Neural progenitor cell (in vitro differentiated cells): ENCODE measurements at regions not wholly inside any gene's neighbourhood (a gene's known extent, or its start where the extent isn't known, plus 50 kb on each side); places are given as distances from the start of the nearest gene placed in this dataset.
A peak's percentile ranks its signal among the peaks of the same experiment; 100 is the strongest.
"Not testable (repeated sequence)": the region's sequence is repeated elsewhere in the genome, so short reads cannot be mapped to it uniquely, and the experiment has no call there.

Source experiments
- DNase-seq: peaks from one replicate; pipeline ENCODE4 v3.0.0-alpha.2; 2016; ENCODE audit warnings: low spot score
- H2AFZ ChIP-seq: fragments of 200-600 bp; sonication (generic); replicated peaks from 2 replicates; pipeline ENCODE4 v1.6.1; 2016; ENCODE audit warnings: antibody characterized with exemption
- H3F3A ChIP-seq: fragments of 200-600 bp; sonication (generic); 2 replicates; pipeline ENCODE4 v1.6.1; 2016; ENCODE audit warnings: antibody characterized with exemption, low read depth
- H3K27ac ChIP-seq: fragments of 200-600 bp; sonication (generic); 2 replicates; pipeline ENCODE4 v1.5.1; 2016; ENCODE audit warnings: mild to moderate bottlenecking
- H3K27me3 ChIP-seq: fragments of 200-600 bp; sonication (generic); 2 replicates; pipeline ENCODE4 v1.6.1; 2016; ENCODE audit warnings: mild to moderate bottlenecking, moderate library complexity
- H3K36me3 ChIP-seq: fragments of 200-600 bp; sonication (generic); 2 replicates; pipeline ENCODE4 v1.5.1; 2016
- H3K4me1 ChIP-seq: fragments of 200-600 bp; sonication (generic); 2 replicates; pipeline ENCODE4 v1.6.1; 2016; ENCODE audit warnings: mixed run types
- H3K4me2 ChIP-seq: fragments of 200-600 bp; sonication (generic); 2 replicates; pipeline ENCODE4 v1.6.1; 2016
- H3K4me3 ChIP-seq: fragments of 200-600 bp; sonication (generic); 2 replicates; pipeline ENCODE4 v1.5.1; 2016
- H3K79me2 ChIP-seq: fragments of 200-600 bp; sonication (generic); 2 replicates; pipeline ENCODE4 v1.6.1; 2016; ENCODE audit warnings: low read depth
- H3K9ac ChIP-seq: fragments of 200-600 bp; sonication (generic); 2 replicates; pipeline ENCODE4 v1.6.1; 2016
- H3K9me3 ChIP-seq: fragments of 200-600 bp; sonication (generic); 2 replicates; pipeline ENCODE4 v1.5.1; 2016; ENCODE audit warnings: low read depth
- H4K20me1 ChIP-seq: fragments of 200-600 bp; sonication (generic); 2 replicates; pipeline ENCODE4 v1.6.1; 2016; ENCODE audit warnings: low read depth
- H3K27ac Mint-ChIP-seq: 3 replicates; pipeline ENCODE4 v1.8.0; 2021; ENCODE audit warnings: mixed read lengths
- H3K27me3 Mint-ChIP-seq: 2 replicates; pipeline ENCODE4 v1.8.0; 2022; ENCODE audit warnings: low read depth, mild to moderate bottlenecking, inconsistent platforms, moderate library complexity, mixed read lengths; ENCODE audit not compliant: insufficient read depth
- H3K36me3 Mint-ChIP-seq: 3 replicates; pipeline ENCODE4 v1.8.0; 2021; ENCODE audit warnings: mixed read lengths
- H3K4me1 Mint-ChIP-seq: 3 replicates; pipeline ENCODE4 v1.8.0; 2021; ENCODE audit warnings: mixed read lengths
- H3K4me3 Mint-ChIP-seq: 3 replicates; pipeline ENCODE4 v1.8.0; 2021; ENCODE audit warnings: mild to moderate bottlenecking, moderate library complexity, mixed read lengths
- H3K9me3 Mint-ChIP-seq: 3 replicates; pipeline ENCODE4 v1.8.0; 2020; ENCODE audit warnings: mixed read lengths
- EZH2 ChIP-seq: fragments of 200-600 bp; sonication (generic); IDR thresholded peaks from 2 replicates; pipeline ENCODE4 v1.6.1; 2017; ENCODE audit warnings: antibody characterized with exemption, mild to moderate bottlenecking, moderate library complexity
- EZH2phosphoT487 ChIP-seq: fragments of 200-600 bp; sonication (generic); IDR thresholded peaks from 2 replicates; pipeline ENCODE4 v1.6.1; 2017; ENCODE audit warnings: antibody characterized with exemption
- TF ChIP-seq, protein P1 (sequence below): fragments of 200-600 bp; sonication (generic); IDR thresholded peaks from 2 replicates; pipeline ENCODE4 v1.5.1; 2017; ENCODE audit warnings: antibody characterized with exemption, mild to moderate bottlenecking

DNA sequence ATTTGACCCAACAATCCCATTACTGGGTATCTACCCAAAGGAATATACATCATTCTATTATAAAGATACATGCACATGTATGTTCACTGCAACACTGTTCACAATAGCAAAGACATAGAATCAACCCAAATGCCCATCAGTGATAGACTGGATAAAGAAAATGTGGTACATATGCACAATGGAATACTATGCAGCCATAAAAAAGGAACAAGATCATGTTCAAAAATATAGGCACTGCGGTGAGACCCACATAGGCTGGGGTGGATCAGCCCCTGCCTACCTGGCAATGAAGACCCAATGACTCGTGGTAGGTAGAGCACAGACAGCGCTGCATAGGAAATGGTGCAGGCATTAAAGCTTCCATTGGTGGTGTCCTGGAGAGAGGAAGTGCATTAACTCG is 88.6 kb upstream of the NFIL3 start:
- not testable (repeated sequence) for H3F3A ChIP-seq
- H3K4me3 Mint-ChIP-seq = peak overlapping the region; percentile 36

DNA sequence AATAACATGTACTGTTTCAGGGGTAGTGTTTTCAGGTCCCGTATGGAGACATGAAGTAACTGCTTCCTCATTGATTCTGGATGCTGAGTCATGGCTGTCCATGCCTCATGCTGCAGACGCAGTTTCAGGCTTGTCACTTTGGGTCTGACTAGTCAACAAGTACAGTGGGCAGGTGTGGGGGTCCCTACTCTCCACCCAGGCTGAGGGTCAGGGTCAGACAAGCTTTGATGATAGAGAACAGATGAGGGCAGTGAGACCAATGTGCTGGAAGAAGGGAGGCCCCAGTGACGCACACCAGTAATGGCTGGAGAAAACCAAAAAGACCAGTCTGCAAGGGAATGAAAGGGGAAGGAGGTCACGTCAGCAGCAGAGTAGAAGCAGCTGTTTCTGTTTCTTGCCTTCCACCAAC is 80.0 kb upstream of the NFIL3 start:
- no peaks in the 10 kb centered on the region for H3K36me3 ChIP-seq
- TF ChIP-seq, protein P1, sequence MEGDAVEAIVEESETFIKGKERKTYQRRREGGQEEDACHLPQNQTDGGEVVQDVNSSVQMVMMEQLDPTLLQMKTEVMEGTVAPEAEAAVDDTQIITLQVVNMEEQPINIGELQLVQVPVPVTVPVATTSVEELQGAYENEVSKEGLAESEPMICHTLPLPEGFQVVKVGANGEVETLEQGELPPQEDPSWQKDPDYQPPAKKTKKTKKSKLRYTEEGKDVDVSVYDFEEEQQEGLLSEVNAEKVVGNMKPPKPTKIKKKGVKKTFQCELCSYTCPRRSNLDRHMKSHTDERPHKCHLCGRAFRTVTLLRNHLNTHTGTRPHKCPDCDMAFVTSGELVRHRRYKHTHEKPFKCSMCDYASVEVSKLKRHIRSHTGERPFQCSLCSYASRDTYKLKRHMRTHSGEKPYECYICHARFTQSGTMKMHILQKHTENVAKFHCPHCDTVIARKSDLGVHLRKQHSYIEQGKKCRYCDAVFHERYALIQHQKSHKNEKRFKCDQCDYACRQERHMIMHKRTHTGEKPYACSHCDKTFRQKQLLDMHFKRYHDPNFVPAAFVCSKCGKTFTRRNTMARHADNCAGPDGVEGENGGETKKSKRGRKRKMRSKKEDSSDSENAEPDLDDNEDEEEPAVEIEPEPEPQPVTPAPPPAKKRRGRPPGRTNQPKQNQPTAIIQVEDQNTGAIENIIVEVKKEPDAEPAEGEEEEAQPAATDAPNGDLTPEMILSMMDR = no peak
- TF ChIP-seq EZH2 = no peak
- TF ChIP-seq EZH2phosphoT487 = no peak
- H4K20me1 ChIP-seq = no peaks in the 10 kb centered on the region
- Mint-ChIP-seq H3K27ac (no peak overlapping the region), H3K4me1 (peaks cover 7% of the 10 kb centered on the region), H3K9me3 (no peaks in the 10 kb centered on the region), H3K36me3 (no peaks in the 10 kb centered on the region), H3K27me3 (no peaks in the 10 kb centered on the region), H3K4me3 (no peak overlapping the region)
- H2AFZ ChIP-seq = peak overlapping the region; percentile 22
- H3K9ac ChIP-seq = no peak overlapping the region
- no peak overlapping the region for H3K27ac ChIP-seq
- no peaks in the 10 kb centered on the region for H3K9me3 ChIP-seq
- H3F3A ChIP-seq = no peaks in the 10 kb centered on the region
- H3K4me3 ChIP-seq = no peak overlapping the region
- no peak for DNase-seq
- H3K79me2 ChIP-seq = no peaks in the 10 kb centered on the region
- H3K4me2 ChIP-seq = no peak overlapping the region
- no peaks in the 10 kb centered on the region for H3K4me1 ChIP-seq
- no peaks in the 10 kb centered on the region for H3K27me3 ChIP-seq

More for the DNA sequence above, 88.6 kb upstream of the NFIL3 start:
- not testable (repeated sequence) for H3K9me3 ChIP-seq, H3K4me3 ChIP-seq, H3K4me1 ChIP-seq, H3K9me3 Mint-ChIP-seq, DNase-seq, H3K79me2 ChIP-seq, H3K27ac Mint-ChIP-seq, H3K27ac ChIP-seq, H3K36me3 ChIP-seq, H3K9ac ChIP-seq, H2AFZ ChIP-seq, H3K4me2 ChIP-seq, H3K27me3 Mint-ChIP-seq, H3K4me1 Mint-ChIP-seq, H3K36me3 Mint-ChIP-seq, H3K27me3 ChIP-seq, H4K20me1 ChIP-seq

DNA sequence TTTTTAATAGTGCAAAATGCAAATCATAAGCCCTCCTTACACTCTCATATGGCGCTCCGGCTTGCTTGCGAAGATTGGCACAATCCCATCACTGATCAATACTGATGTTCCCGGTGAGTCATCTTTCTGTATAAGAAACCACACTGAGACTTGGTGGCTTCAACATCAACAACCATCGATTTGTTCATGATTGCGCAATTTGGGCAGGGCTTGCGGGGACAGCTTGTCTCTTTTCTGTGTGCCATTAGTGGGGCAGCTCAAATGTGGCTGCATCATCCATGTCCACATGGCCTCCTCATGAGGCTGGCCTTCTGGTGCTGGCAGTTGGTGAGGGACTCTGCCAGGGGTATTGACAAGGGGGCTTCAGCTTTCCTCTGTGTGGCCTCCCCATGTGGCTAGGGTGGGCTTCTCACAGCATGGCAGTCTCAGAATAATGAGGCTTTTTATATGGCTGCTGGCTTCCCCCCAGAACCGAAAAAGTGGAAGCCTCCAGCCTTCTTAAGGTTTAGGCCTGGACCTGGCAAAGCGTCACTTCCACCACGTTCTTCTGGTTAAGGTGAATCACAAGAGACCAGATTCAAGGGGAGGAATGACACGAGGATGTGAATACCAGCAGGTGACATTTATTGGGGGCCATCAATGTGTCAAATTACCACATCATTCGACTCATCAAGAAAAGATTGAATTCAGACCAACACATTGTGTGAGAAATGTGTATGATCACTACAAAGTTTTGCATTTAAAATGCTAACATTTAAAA is 79.5 kb upstream of the NFIL3 start:
- Mint-ChIP-seq H3K27me3 (no peaks in the 10 kb centered on the region), H3K27ac (no peak overlapping the region), H3K9me3 (no peaks in the 10 kb centered on the region), H3K4me3 (no peak overlapping the region), H3K36me3 (no peaks in the 10 kb centered on the region), H3K4me1 (peaks cover 7% of the 10 kb centered on the region)
- Histone ChIP-seq H3K9me3 (no peaks in the 10 kb centered on the region), H3K9ac (no peak overlapping the region), H3K27ac (no peak overlapping the region), H3K4me3 (no peak overlapping the region), H3K79me2 (no peaks in the 10 kb centered on the region), H4K20me1 (no peaks in the 10 kb centered on the region), H3K4me2 (no peak overlapping the region), H3K36me3 (no peaks in the 10 kb centered on the region), H2AFZ (no peak overlapping the region), H3K27me3 (no peaks in the 10 kb centered on the region), H3F3A (no peaks in the 10 kb centered on the region), H3K4me1 (no peaks in the 10 kb centered on the region)
- TF ChIP-seq, protein P1 = no peak
- TF ChIP-seq EZH2 (no peak), EZH2phosphoT487 (no peak)
- DNase-seq = no peak

DNA sequence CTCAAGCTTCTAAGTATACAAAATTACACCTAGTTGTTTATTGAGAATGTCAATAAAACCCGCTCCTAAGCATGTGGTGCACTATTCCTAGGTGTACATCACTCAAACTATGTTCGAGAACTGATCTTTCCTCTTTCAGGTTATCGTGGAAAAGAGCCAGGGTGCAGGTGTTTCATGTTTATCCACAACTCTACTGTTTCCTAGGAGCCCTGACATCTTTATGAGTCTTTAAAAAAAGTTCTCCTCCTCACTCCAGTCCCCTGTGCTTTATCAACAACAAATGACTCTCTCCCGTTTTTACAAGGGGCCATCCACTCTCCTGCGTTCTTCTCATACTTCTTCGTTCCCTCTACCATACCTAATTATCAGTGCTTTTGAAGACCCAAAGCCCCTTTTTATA is 78.8 kb upstream of the NFIL3 start:
- Histone ChIP-seq H4K20me1 (no peaks in the 10 kb centered on the region), H3K4me2 (no peak overlapping the region), H3K36me3 (no peaks in the 10 kb centered on the region), H3K79me2 (no peaks in the 10 kb centered on the region), H2AFZ (no peak overlapping the region), H3K27me3 (no peaks in the 10 kb centered on the region), H3K9ac (no peak overlapping the region), H3K4me1 (no peaks in the 10 kb centered on the region), H3F3A (no peaks in the 10 kb centered on the region), H3K9me3 (no peaks in the 10 kb centered on the region), H3K4me3 (no peak overlapping the region), H3K27ac (no peak overlapping the region)
- H3K4me3 Mint-ChIP-seq = no peak overlapping the region
- DNase-seq = no peak
- TF ChIP-seq EZH2 = no peak
- TF ChIP-seq, protein P1 = no peak
- TF ChIP-seq EZH2phosphoT487 = no peak
- H3K27ac Mint-ChIP-seq = no peak overlapping the region
- H3K4me1 Mint-ChIP-seq = peaks cover 7% of the 10 kb centered on the region
- H3K36me3 Mint-ChIP-seq = no peaks in the 10 kb centered on the region
- no peaks in the 10 kb centered on the region for H3K9me3 Mint-ChIP-seq
- no peaks in the 10 kb centered on the region for H3K27me3 Mint-ChIP-seq
